Activated naive CD8-positive, alpha-beta T cell treated with anti-CD3 and anti-CD28 coated beads, Interleukin-2, amount 50 U/mL, for 24 hours (primary cell): ENCODE measurements at regions not wholly inside any gene's neighbourhood (a gene's known extent, or its start where the extent isn't known, plus 50 kb on each side); places are given as distances from the start of the nearest gene placed in this dataset.
"Not testable (repeated sequence)": the region's sequence is repeated elsewhere in the genome, so short reads cannot be mapped to it uniquely, and the experiment has no call there.

ENCODE experiments used
- ATAC-seq: fragments of 150-1000 bp; cut with Tn5 transposase; one replicate; pipeline ENCODE4 v1.10.0; 2021
- DNase-seq: peaks from one replicate; pipeline ENCODE4 v3.0.0; 2021
- H3K27ac Mint-ChIP-seq: one replicate; pipeline ENCODE4 v1.8.0; 2021; ENCODE audit warnings: mild to moderate bottlenecking, mixed read lengths
- H3K27me3 Mint-ChIP-seq: one replicate; pipeline ENCODE4 v1.8.0; 2021; ENCODE audit warnings: mixed read lengths
- H3K36me3 Mint-ChIP-seq: one replicate; pipeline ENCODE4 v1.8.0; 2021; ENCODE audit warnings: low read depth, mixed read lengths
- H3K4me1 Mint-ChIP-seq: one replicate; pipeline ENCODE4 v1.8.0; 2021; ENCODE audit warnings: mixed read lengths
- H3K4me3 Mint-ChIP-seq: one replicate; pipeline ENCODE4 v1.8.0; 2021; ENCODE audit warnings: mild to moderate bottlenecking, moderate library complexity, mixed read lengths
- H3K9me3 Mint-ChIP-seq: one replicate; pipeline ENCODE4 v1.8.0; 2021; ENCODE audit warnings: mixed read lengths

DNA sequence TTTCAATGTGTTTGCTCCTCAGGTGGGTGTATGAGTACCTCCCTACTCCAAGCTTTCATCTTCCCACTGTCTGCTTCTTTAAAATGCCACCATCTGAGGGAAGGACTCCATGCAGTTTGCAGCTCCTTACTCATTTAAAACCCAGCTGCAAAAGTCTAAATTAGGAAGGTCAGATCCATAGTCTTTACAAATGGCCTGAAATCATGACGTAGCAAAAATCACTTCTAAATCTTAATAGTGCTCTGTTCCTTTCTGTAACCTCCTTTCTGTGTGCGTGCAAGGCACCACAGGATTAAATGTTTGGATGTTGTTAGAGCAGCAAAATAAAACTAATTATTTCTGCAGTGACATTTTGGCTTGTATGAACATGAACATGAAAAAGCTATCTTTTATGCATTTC, 366.9 kb upstream of the IGFBP3 start:
- no peak overlapping the region for H3K27ac Mint-ChIP-seq
- no peak for ATAC-seq
- no peaks in the 10 kb centered on the region for H3K27me3 Mint-ChIP-seq

DNA sequence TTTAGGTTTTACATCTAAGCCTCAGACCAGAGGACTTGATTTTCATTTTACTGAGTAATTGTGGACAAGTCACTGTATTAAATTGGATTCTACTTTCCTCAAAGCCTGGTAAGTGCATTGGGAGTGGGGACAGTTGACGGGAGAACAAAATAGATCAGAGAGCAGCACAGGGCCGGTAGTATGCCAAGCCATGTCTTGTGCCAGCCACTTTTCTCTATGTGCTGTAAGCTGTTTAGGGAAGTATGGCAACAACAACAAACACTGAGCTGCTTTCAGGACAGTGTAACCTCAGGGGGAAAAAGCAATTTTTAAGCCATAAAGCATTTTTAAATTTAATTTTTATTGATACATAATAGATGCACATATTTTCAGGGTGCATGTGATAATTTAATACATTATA, 365.9 kb upstream of the IGFBP3 start:
- Mint-ChIP-seq H3K27ac (no peak overlapping the region), H3K9me3 (no peaks in the 10 kb centered on the region), H3K4me1 (no peaks in the 10 kb centered on the region), H3K36me3 (no peaks in the 10 kb centered on the region), H3K4me3 (no peak overlapping the region), H3K27me3 (no peaks in the 10 kb centered on the region)
- ATAC-seq: no peak
- DNase-seq: no peak

More for the DNA sequence above, 366.9 kb upstream of the IGFBP3 start:
- no peak overlapping the region for H3K4me3 Mint-ChIP-seq
- no peaks in the 10 kb centered on the region for H3K9me3 Mint-ChIP-seq
- no peak for DNase-seq
- H3K36me3 Mint-ChIP-seq: no peaks in the 10 kb centered on the region
- H3K4me1 Mint-ChIP-seq: no peaks in the 10 kb centered on the region

DNA sequence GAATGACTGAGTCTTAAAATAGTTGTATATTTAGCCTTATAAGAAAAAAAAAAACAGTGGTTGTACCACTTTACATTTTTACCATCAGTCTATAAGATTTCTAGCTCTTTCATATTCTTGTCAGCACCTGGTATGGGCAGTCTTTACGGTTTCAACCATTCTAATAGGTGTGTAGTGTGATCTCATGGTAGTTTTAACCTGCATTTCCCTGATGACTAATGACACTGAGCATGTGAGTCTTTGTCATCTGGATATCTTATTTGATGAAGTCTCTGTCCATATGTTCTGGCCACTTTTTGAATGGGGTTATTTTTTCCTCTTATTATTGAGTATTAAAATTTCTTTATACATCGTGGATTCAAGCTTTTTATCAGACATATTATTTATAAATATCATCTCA, 365.3 kb upstream of the IGFBP3 start:
- no peak overlapping the region for H3K4me3 Mint-ChIP-seq
- no peak overlapping the region for H3K27ac Mint-ChIP-seq
- no peaks in the 10 kb centered on the region for H3K27me3 Mint-ChIP-seq
- H3K36me3 Mint-ChIP-seq: no peaks in the 10 kb centered on the region
- ATAC-seq (no peak), DNase-seq (no peak)
- H3K4me1 Mint-ChIP-seq: no peaks in the 10 kb centered on the region
- H3K9me3 Mint-ChIP-seq: no peaks in the 10 kb centered on the region

DNA sequence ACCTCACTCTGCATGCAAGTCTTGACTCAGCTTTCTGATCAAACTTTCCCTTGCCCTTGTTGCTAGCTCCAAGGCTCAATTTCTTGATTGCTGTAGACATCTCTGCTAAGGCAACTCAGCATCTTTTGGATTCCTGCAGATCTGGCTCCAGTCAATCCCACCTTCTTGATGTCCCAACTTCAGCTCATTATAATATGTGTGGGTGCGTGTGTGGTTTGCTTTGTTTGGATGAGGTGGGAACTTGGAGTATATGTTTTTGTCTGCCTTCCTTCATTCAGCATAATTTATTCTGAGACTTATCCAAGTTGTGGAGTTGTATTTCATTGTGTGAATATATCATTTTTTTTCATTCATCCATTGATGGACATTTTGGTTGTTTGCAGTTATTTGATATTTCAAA, 364.8 kb upstream of the IGFBP3 start:
- no peaks in the 10 kb centered on the region for H3K9me3 Mint-ChIP-seq

DNA sequence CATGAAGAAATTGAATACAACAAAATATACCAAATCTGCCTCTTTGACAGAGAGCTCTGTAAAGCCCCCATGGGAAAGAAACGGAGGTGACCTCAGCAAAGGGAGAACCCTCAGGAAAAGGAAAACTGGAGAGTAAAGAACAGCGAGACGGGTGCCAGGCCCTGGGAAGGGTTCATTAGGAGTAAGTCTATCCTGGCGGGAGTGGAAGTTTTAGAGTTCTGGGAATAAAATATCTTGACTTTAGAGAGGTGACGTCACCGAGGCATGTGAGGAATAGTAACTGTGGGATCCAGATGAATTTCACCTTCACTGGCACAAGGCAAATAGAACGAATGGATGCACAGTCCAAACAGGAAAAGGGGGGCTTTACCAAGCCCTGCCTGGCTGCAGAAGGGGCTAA, 362.8 kb upstream of the IGFBP3 start:
- H3K27me3 Mint-ChIP-seq: no peaks in the 10 kb centered on the region
- no peak overlapping the region for H3K27ac Mint-ChIP-seq
- no peaks in the 10 kb centered on the region for H3K4me1 Mint-ChIP-seq
- no peaks in the 10 kb centered on the region for H3K9me3 Mint-ChIP-seq
- H3K36me3 Mint-ChIP-seq: no peaks in the 10 kb centered on the region
- ATAC-seq (no peak), DNase-seq (no peak)
- H3K4me3 Mint-ChIP-seq: no peak overlapping the region

More for the DNA sequence above, 364.8 kb upstream of the IGFBP3 start:
- Mint-ChIP-seq H3K27ac (no peak overlapping the region), H3K27me3 (no peaks in the 10 kb centered on the region), H3K4me3 (no peak overlapping the region), H3K36me3 (no peaks in the 10 kb centered on the region), H3K4me1 (no peaks in the 10 kb centered on the region)
- ATAC-seq: no peak
- no peak for DNase-seq

DNA sequence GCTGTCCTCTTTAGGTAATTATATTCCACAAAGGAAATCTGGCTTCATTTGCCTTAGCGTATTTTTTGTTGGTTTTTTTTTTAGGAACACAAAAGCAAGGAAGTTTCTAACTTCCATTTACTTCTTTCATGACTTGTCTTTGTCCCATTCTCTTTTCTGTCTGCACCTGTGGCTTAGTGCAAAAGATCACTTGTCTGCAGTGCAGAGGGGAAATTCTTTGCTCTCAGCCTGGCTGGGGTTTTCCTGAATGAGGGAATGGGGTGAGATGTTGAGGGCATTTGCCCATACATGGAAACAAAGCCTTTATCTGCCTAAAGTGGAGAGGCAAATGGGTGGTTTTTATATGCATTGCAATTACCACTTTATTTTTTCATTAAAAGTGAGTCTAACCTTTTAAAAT, 361.1 kb upstream of the IGFBP3 start:
- ATAC-seq: no peak
- Mint-ChIP-seq H3K36me3 (no peaks in the 10 kb centered on the region), H3K27me3 (no peaks in the 10 kb centered on the region), H3K4me3 (no peak overlapping the region), H3K27ac (no peak overlapping the region), H3K9me3 (no peaks in the 10 kb centered on the region), H3K4me1 (no peaks in the 10 kb centered on the region)
- DNase-seq: no peak

DNA sequence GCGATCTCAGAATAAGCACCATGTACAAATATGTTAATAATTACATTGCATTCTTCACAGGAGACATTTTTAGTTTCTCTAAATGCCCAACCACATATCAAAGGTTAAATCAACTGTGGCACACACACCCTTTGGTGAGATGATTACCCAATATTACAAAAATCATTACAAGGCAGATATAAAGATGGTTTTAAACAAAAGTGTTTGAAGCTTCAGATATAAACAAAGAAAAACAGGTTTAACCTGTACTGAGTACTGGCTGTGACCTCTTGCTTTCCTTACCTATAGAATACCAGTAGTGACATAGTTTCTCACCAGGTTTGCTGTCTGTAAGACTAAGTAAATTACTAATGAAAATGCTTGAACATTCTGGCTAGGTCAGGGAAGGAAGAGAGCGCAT, 360.0 kb upstream of the IGFBP3 start:
- Mint-ChIP-seq H3K9me3 (no peaks in the 10 kb centered on the region), H3K36me3 (no peaks in the 10 kb centered on the region), H3K4me3 (no peak overlapping the region), H3K4me1 (no peaks in the 10 kb centered on the region), H3K27ac (no peak overlapping the region), H3K27me3 (no peaks in the 10 kb centered on the region)
- ATAC-seq (no peak), DNase-seq (no peak)

- Mint-ChIP-seq H3K27me3 (no peaks in the 10 kb centered on the region), H3K36me3 (no peaks in the 10 kb centered on the region), H3K9me3 (no peaks in the 10 kb centered on the region), H3K4me1 (no peaks in the 10 kb centered on the region), H3K4me3 (no peak overlapping the region), H3K27ac (no peak overlapping the region)
- no peak for DNase-seq
- ATAC-seq: no peak
Observed at GRCh38 chr7:46279290-46279689, 358.2 kb upstream of the IGFBP3 start.

DNA sequence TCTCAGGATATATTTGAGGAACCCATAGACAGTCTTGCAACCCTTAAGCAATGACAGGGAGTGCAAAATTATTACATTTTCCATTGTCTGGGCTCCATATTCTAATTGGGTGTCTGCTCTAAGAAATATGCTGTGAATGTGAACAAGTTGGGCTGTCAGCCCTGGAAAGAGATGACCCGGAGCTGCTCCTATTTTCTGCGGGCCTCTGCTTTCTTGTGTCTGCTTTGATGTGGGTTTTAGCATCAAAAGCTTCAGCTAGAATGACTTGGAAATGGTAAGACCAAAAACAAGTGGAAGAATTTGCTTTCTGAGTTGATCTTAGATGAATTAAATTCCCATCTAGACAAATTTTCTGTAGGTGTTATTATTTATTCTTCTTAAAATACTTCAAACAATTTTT, 343.6 kb upstream of the IGFBP3 start:
- Mint-ChIP-seq H3K36me3 (no peaks in the 10 kb centered on the region), H3K4me1 (no peaks in the 10 kb centered on the region), H3K27me3 (no peaks in the 10 kb centered on the region), H3K9me3 (peaks cover 17% of the 10 kb centered on the region), H3K4me3 (no peak overlapping the region), H3K27ac (no peak overlapping the region)
- no peak for ATAC-seq
- DNase-seq: no peak

- not testable (repeated sequence) for H3K4me1 Mint-ChIP-seq, H3K27ac Mint-ChIP-seq, H3K27me3 Mint-ChIP-seq, H3K4me3 Mint-ChIP-seq, H3K36me3 Mint-ChIP-seq, DNase-seq, ATAC-seq
- H3K9me3 Mint-ChIP-seq: peaks cover 34% of the 10 kb centered on the region
Observed at GRCh38 chr7:46261638-46262037, 340.6 kb upstream of the IGFBP3 start.

DNA sequence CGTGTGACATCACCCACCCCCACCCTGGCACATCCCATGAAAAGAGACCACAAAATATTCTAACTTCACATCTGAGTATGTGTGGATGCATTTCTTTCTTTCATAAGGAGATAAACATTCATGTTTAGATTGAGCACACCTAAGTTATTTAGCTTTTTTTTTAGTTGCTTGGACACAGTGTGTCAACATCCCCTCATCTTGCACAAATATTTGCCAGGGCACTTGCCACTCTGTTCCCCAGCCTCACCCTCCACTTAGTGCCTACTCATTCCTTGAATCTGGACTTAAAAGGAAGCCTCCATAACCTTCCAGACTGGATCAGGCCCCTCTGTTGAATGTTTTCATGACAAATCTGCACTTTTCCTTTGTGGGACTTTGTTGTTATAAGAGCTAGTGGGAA, 338.9 kb upstream of the IGFBP3 start:
- Mint-ChIP-seq H3K4me1 (no peaks in the 10 kb centered on the region), H3K9me3 (peaks cover 34% of the 10 kb centered on the region), H3K27me3 (no peaks in the 10 kb centered on the region), H3K36me3 (no peaks in the 10 kb centered on the region), H3K4me3 (no peak overlapping the region), H3K27ac (no peak overlapping the region)
- no peak for ATAC-seq
- DNase-seq: no peak

- Mint-ChIP-seq H3K27me3 (peaks cover 2% of the 10 kb centered on the region), H3K4me1 (no peaks in the 10 kb centered on the region), H3K9me3 (peaks cover 34% of the 10 kb centered on the region), H3K27ac (no peak overlapping the region), H3K4me3 (no peak overlapping the region), H3K36me3 (no peaks in the 10 kb centered on the region)
- DNase-seq (no peak), ATAC-seq (no peak)
Observed at GRCh38 chr7:46257761-46258448, 336.8 kb upstream of the IGFBP3 start.

- no peak overlapping the region for H3K27ac Mint-ChIP-seq
- ATAC-seq: no peak
- no peak overlapping the region for H3K4me3 Mint-ChIP-seq
- no peak for DNase-seq
- H3K4me1 Mint-ChIP-seq: no peaks in the 10 kb centered on the region
- H3K36me3 Mint-ChIP-seq: no peaks in the 10 kb centered on the region
- peaks cover 2% of the 10 kb centered on the region for H3K27me3 Mint-ChIP-seq
- peaks cover 36% of the 10 kb centered on the region for H3K9me3 Mint-ChIP-seq
Observed at GRCh38 chr7:46256870-46257661, 336.0 kb upstream of the IGFBP3 start.

- H3K4me3 Mint-ChIP-seq: no peak overlapping the region
- H3K27ac Mint-ChIP-seq: no peak overlapping the region
- no peaks in the 10 kb centered on the region for H3K36me3 Mint-ChIP-seq
- H3K27me3 Mint-ChIP-seq: peaks cover 2% of the 10 kb centered on the region
- H3K4me1 Mint-ChIP-seq: no peaks in the 10 kb centered on the region
- H3K9me3 Mint-ChIP-seq: peaks cover 18% of the 10 kb centered on the region
- ATAC-seq (no peak), DNase-seq (no peak)
Observed at GRCh38 chr7:46253520-46253919, 332.4 kb upstream of the IGFBP3 start.

- no peak for DNase-seq
- no peaks in the 10 kb centered on the region for H3K27me3 Mint-ChIP-seq
- no peak overlapping the region for H3K4me3 Mint-ChIP-seq
- no peaks in the 10 kb centered on the region for H3K36me3 Mint-ChIP-seq
- peaks cover 8% of the 10 kb centered on the region for H3K9me3 Mint-ChIP-seq
- H3K4me1 Mint-ChIP-seq: no peaks in the 10 kb centered on the region
- ATAC-seq: no peak
- H3K27ac Mint-ChIP-seq: no peak overlapping the region
Observed at GRCh38 chr7:46247664-46248063, 326.6 kb upstream of the IGFBP3 start.
